ENCODE measurements at regions not wholly inside any gene's neighbourhood (a gene's known extent, or its start where the extent isn't known, plus 50 kb on each side); places are given as distances from the start of the nearest gene placed in this dataset.
"Not testable (repeated sequence)": the region's sequence is repeated elsewhere in the genome, so short reads cannot be mapped to it uniquely, and the experiment has no call there.

DNA sequence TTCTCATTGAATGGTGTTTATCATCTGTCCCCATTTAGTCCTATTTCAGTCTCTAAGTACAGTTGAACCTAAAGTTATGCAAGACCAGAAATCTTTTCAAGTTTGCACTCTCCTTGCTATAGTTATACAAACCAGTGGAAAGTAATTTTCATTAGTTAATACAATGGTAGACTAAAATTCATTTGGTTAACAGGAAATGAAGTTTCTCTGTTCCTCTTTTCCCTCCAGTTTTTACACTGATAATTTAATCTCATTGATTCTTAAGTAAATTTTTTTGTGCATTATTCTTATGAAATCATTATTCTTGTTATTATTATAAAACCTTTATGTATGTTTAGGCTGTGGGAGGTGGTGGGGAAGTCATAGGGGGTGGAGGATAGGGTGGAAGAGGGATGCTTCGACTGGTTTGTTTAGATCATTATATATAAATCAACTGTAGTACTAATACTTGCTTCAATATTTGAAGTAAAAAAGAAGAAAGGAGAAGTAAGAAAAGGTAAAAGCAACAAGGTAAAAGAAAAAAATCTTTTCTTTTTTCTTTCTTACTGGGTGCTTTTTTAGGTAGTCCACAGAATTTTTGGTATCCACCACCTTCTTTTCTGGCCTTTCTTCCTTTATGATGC, 104.1 kb downstream of the GPR85 start:
- no peak for DNase-seq (ENCODE audit: low spot score)

DNA sequence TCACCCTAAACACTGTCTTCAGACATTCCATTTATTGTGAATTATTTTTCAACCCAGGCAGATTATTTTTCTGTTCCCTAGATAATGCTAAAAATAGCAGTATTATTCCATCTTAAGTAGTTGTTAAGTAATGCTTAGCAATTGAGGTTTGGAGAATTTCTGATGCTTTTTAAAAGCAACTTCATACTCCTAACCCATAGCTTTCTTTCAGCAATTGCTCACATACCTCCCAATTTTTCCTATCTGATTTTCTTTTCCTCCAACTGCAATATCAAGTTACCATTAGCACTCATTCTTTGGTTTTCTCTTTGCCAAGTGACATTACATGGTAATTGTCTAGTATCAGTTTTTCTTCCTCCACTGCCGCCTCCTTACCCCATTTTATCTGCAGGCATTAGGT, 104.7 kb downstream of the GPR85 start:
- DNase-seq (ENCODE audit: low spot score), result no peak

DNA sequence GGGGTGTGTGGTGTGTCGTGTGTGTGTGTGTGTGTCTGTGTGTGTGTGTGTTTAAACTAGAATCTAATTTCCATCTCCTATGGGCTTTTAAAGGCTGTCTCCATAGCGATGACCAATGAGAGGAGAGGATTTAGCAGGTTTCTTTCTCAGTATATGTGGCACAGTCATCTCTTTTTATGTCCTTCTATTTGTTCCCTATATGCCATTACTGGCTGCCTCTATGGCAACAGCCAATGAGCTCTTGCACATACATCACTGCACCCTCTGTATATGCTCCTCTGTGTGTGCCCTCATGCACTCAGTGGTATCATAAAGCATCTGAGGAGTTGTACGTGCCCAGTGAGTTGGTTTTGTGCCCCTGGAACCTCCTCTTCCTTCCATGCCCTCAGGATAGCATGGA, 107.6 kb downstream of the GPR85 start:
- not testable (repeated sequence) for DNase-seq (ENCODE audit: low spot score)

DNA sequence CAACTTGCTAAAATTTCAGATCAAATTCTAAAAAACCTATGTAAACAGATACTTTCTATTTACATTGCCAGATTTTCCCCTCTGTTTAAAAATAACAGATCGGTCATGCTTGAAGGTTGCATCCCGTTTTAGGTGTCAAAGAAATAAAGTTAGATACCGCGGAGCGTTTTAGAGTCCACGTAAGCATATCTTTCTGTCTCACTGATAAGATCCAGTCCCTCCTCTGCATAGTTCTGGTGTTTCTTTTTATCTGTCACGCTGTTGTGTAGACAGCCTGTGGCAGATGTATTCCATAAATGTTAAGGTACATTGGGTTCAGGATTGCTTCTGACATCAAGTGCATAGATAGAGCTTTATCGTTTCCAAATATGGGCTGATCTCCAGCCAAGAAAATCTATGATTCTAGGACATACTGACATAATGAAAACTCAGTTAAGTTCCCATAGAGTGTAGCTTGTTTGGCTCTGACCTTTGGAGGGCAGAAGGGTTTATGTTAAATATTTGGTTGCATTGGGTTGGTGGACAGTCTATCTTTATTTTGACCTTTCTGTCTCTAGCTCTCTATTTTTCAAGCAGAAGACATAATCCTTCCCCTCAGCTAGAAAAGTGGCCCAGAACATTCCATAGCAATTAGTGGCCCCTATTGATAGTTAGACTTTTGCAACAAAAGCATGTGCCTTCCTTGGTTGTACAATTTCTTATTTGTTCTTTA, 109.2 kb downstream of the GPR85 start:
- not testable (repeated sequence) for DNase-seq (ENCODE audit: low spot score)

DNA sequence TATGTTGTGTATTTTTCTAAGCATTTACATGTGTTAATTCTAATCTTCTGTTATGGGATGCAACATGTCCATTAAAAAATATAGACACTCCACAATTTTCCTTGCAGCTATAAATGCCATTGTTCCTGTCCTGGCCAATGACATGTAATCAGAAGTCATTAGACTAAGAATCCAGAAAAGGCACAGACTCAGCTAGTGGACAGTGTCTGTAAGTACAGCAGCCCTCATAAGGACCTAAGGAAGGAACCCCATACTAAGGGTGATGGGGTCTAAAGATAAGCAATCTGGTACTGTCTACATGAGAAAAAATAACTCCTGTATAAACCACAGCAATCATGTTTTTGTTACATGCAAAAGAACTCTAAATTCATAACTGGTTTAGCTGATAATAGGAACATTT, 115.9 kb downstream of the GPR85 start:
- peak; percentile 50 for DNase-seq (ENCODE audit: low spot score)

DNA sequence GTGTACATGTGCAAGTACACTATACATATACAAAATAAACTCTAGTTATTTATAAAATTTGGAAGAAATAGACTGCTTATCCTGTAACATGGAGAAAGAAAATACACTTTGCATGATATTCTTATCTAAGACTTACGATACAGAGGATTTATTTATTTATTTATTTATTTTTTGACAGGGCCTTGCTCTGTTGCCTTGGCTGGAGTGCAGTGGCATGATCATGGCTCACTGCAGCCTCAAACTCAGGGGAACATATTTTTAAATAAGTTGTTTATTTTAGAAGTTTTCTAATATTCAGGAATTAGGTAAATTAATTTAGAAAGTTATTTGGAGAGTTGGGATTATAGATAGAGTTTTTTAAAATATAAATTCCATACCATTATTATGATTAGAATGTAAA, 116.7 kb downstream of the GPR85 start:
- no peak for DNase-seq (ENCODE audit: low spot score)

DNA sequence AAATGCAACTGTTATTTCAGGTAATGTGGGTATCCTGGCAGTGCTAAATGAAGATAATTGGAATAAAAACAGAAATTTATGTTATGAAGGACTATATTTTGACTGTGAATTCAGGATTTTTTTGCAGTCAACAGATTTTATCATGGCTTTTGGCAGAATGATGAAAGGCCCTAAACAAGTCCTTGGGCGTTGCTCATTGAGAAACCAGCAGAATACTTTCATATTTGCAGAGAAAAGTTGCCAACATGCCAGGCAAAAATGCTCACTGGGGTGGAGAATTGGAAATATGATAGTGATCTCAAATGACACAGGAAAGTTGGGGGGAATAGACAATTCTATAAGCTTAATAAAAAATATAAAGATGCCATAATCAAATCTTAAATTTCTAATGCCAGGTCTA, 121.1 kb downstream of the GPR85 start:
- DNase-seq (ENCODE audit: low spot score), result no peak

DNA sequence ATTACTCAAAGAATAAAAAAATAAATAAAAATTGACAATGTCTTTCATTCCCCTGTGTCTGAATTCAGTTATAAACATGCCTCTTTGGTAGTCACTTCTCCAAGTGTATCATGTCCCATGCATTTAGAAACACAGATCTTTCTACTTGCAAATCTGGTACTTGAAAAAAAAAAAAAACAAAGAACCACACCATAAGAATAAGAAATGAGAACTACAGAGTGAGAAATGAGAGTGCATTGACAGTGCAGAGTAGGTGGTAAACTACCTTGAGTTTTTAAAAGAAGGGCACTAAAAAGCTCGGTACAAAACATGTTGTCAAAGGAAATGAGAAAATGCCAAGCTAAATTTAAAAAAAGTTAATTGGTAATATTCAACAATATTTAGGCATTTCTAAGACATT, 123.0 kb downstream of the GPR85 start:
- no peak for DNase-seq (ENCODE audit: low spot score)

DNA sequence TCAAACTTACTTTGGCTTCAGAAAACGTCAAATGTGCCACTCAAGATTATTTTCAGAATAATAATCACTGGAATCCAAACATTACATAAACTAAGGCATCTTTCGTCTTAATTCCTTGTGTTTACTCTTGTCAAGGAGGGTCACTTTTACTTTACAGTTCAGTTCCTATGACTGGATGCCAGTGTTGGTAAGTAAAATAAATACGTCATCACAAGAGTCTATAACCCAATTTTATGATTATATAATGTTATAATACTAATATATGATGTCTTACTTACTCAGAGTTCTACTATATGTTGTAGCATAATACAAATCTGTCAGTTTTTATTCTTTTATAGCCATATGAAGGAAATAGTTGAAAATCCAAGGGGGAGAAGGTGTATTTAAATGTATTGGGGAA, 123.8 kb downstream of the GPR85 start:
- no peak for DNase-seq (ENCODE audit: low spot score)

DNA sequence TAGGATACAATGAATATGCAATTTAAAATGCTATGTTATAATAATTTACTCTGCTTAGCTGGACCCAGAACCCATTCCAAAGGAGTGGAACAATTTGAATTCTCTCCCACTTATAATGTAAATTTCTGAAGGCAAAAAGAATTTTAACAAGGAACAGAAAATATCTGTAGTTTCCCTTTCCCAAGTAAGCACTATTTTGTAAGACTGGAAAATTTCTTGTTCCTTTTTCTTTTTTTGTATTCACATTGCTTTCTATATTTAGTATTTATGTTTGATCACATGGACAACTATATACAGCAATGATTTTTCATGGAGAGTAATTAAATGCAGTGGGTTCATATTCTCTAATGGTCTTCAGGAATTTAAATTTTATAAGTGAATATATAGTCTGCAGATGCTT, 127.4 kb downstream of the GPR85 start:
- DNase-seq (ENCODE audit: low spot score), result no peak

DNA sequence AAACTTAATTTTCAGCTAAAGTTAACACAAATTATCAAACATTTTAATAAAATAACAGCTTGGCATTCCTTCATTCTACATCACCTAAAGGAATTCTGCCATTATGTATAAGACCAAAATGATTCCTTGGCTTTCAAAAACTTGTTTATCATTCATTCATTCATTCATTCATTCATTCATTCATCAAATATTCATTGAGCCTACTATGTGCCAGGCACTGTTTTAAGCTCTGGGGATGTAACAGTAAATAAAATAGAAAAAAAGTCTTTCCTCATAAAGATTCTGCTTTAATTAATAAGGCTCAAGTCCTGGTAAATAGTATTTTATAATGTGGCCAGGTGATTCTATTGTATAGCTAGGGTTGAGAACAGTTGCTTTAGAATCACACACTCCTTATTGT, 127.9 kb downstream of the GPR85 start:
- no peak for DNase-seq (ENCODE audit: low spot score)

DNA sequence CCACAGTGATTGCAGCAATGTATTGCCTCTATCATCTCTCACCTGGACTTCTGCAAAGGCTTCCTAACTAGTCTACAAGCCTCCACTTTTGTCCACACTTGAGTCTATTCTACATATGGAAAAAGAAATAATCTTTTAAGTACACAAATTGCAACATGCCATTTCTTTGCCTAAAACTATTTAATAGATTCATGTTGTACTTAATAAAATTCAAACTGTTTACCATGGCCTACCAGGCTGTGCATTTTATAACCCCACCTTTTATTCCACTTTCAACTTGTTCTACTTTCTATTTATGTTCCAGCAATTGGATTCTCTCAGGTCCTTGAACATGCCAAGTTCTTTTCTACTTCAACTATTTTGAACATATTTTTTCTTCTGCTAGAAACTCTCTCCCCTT, 128.7 kb downstream of the GPR85 start:
- no peak for DNase-seq (ENCODE audit: low spot score)

DNA sequence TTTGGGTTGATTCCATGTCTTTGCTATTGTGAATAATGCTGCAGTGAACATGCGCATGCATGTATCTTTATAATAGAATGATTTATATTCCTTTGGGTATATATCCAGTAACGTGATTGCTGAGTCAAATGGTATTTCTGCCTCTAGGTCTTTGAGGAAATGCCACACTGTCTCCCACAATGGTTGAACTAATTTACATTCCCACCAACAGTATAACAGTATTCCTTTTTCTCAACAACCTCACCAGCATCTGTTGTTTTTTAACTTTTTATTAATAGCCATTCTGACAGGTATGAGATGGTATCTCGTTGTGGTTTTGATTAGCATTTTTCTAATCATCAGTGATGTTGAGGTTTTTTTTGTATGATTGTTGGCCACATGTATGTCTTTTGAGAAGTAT, 133.6 kb downstream of the GPR85 start:
- DNase-seq (ENCODE audit: low spot score), result not testable (repeated sequence)

DNA sequence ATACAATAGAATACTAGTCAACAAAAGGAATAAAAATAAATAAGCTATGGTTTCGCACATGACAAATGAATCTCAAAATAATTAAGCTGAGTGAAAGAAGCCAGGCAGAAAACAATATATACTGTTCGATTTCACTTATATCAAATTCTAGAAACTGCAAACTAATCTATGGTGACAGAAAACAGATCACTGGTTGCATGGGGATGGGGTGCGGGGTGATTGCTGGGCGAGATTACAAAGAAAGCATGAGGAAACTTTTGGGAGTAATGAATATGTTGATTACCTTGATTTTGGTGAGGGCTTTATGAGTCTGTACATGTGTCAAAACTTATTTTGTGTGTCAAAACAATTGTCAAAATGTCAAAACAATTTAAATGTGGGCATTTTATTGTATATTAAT, 135.6 kb downstream of the GPR85 start:
- DNase-seq (ENCODE audit: low spot score), result no peak

DNA sequence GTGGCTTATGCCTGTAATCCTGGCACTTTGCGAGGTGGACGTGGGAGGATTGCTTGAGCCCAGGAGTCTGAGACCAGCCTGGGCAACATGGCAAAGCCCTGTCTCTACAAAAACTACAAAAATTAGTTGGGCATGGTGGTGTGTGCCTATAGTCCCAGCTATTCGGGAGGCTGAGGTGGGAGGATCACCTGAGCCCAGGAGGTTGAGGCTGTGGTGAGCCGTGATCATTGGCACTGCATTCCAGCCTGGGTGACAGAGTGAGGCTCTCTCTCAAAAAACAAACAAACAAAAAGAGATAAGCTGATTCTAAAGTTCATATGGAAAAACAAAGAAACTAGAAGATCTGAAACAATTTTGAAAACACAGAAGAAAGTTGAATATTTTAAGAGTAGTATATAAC, 136.9 kb downstream of the GPR85 start:
- DNase-seq (ENCODE audit: low spot score), result not testable (repeated sequence)

DNA sequence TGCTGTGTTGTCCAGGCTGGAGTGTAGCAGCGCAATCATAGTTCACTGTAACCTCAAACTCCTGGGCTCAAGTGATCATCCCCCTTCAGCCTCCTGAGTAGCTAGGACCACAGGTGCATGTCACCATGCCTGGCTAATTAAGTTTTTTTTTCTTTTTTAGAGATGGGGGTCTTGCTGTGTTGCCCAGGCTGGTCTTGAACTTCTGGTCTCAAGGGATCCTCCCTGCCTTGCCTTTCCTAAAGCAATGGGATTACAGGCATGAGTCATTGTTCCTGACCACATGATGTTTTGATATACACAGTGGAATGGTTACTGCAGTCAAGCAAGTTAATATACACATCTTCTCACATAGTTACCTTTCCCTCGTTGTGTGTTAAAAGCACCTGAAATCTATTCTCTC, 140.3 kb downstream of the GPR85 start:
- DNase-seq (ENCODE audit: low spot score), result peak; percentile 31

DNA sequence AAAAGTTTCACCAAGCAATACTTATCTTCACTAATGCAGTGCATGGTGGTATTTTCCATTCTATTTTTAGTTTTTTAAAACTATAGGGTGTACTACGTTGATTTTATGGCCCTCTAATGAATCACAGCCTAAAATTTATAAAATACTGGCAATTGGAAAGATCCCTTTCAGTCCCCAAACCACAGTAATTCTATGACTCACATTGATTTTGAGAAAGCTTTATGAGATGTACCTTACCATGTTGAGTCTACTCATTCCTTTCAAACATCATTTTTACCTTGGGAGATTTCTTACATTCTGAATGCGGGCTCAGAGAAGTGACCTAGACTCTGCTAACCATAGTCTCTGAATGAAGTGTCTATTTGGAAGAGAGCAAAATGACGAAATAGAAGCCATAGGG, 141.6 kb downstream of the GPR85 start:
- no peak for DNase-seq (ENCODE audit: low spot score)

DNA sequence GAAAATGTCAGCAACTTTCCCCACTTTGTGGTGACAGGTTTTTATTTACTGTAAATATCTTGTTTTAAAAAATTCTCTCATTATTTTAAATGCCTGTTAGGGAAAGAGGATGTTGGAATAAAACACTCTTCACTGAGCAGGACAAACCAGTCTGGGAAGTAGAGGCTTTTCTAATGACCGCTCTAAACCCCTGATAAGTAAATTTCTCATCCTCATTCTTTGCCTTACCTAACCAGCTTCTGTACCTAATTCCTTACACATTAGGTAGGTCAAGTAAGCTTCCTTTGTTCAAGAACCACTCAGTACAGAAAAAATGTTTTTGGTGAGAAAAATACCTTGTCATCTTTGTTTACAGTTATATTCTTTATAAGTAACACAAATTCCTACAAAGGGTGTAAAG, 143.6 kb downstream of the GPR85 start:
- DNase-seq (ENCODE audit: low spot score), result no peak

DNA sequence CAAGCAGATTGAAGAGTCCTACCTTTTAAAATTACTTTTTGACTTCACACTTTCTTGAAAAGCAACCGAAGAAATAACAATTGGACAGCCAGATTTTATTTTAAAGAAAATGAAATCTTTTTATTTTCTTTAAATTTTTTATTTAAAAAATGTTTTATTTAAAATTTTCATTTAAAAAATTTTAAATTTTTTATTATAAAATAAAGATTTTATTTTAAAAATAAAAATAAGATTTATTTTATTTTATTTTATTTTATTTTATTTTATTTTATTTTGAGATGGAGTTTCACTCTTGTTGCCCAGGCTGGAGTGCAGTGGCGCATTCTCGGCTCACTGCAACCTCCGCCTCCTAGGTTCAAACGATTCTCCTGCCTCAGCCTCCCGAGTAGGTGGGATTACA, 144.5 kb downstream of the GPR85 start:
- not testable (repeated sequence) for DNase-seq (ENCODE audit: low spot score)

DNA sequence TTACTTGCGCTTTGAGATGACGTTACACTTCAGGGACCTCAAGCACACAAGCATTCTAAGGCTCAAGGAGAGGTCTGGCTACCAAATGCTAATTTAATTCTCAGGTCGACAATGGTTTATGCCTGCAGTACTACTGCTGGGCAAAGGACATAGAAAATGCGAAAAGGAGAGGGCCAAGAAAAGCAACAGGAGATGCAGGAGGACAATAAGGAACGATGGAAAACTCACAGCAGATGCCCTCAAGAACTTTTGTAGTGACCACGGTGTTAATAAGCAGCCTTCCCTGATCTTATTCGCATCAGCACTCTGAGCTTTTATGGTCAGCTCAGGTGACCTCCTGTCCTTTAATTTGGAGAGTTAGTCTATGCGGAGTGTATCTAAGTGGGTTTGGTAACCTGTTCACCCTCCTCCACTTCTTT, 146.3 kb downstream of the GPR85 start:
- DNase-seq (ENCODE audit: low spot score), result no peak

DNA sequence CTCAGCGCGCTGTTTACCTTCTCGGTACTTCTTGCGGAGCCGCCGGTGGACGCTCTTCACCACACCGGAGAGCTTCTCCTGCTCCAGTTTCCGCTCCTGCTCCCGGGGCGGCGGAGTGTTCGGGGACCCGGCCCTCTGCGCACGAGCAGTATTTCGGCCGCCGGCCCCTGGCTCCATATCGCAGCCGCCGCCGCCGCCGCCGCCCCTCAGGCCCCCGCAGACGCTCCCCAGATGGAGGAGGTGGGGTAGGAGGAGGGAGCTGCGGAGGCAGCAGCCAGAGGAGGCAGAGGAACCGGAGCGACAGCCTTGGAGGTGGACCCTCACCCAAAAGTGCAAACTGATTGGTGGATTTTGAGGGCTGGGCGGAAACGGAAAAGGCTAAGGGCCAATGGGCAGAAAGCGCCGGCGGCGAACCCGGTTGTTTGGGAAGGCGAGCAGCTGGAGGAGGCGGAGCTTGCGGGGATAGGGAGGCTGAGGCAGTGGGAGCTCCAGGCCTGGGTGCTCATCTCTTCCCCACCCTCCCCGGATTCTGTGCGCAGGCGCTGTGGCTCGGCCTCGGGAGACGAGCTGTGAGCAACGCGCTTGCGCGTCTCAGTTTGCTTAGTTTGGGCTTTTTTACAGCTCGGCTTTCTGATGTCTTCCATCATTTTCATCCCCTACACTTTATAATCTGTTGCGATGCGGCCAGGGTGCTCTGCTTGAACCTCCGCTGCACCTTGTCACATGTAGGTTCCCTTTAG, 146.9 kb downstream of the GPR85 start:
- peak; percentile 100 for DNase-seq (ENCODE audit: low spot score)

DNA sequence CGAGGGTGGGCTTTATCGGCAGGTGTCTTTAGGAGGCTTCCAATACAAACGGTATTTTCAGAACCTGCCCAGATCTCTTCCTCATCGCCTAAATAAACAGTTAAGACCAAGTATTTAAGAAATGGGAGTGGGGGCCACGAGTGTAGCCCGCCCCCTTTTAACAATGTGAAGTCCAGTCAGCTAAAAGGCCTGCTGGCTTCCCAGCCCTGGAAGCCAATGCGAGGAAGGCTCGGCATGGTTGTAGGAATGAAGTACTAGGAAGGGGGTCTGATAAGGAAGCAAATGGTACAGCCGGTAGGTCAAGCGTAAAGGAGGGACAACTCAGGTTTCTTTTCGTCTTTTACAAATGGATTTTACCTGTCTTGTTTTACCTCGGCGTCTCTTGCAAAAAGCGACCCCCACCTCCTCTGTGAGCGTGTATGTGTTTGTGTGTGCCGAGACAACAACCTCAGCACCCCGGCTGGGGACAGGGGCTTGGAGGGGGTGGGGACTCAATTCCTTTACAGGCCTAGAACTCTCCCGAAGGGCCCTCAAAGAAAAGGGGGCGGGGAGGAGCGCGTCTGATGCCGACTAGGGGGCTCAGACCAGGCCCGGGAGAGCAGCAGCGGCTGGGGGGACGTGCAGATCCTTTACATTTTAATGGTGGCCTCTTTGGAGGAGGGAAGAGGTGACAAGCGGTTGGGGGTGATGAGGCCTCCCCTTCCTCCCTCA, 147.6 kb downstream of the GPR85 start:
- DNase-seq (ENCODE audit: low spot score), result peak; percentile 43

Measured in RKO (cell line).